IPS-18a (cell line): ENCODE measurements at regions not wholly inside any gene's neighbourhood (a gene's known extent, or its start where the extent isn't known, plus 50 kb on each side); places are given as distances from the start of the nearest gene placed in this dataset.
"Not testable (repeated sequence)": the region's sequence is repeated elsewhere in the genome, so short reads cannot be mapped to it uniquely, and the experiment has no call there.

Experiments
- H3K27ac ChIP-seq: one replicate; pipeline ENCODE4 v1.5.1; 2013; ENCODE audit warnings: low read length
- H3K27me3 ChIP-seq: one replicate; pipeline ENCODE4 v1.6.1; 2013; ENCODE audit warnings: mild to moderate bottlenecking, low read length; ENCODE audit not compliant: control insufficient read depth, insufficient read depth
- H3K36me3 ChIP-seq: one replicate; pipeline ENCODE4 v1.6.1; 2013; ENCODE audit warnings: low read depth, low read length; ENCODE audit not compliant: control insufficient read depth
- H3K4me1 ChIP-seq: one replicate; pipeline ENCODE4 v1.6.1; 2013; ENCODE audit warnings: low read depth, low read length; ENCODE audit not compliant: control insufficient read depth
- H3K4me3 ChIP-seq: one replicate; pipeline ENCODE4 v1.5.1; 2013; ENCODE audit warnings: low read length
- H3K9ac ChIP-seq: one replicate; pipeline ENCODE4 v1.6.1; 2013; ENCODE audit warnings: mild to moderate bottlenecking, low read length, moderate library complexity
- H3K9me3 ChIP-seq: one replicate; pipeline ENCODE4 v1.6.1; 2013; ENCODE audit warnings: low read depth, low read length; ENCODE audit not compliant: control insufficient read depth

GRCh38 chr1:70720109-70720508, 309.0 kb downstream of the CTH start:
- Histone ChIP-seq H3K9me3 (no peaks in the 10 kb centered on the region), H3K4me1 (no peaks in the 10 kb centered on the region), H3K27ac (no peak overlapping the region), H3K27me3 (no peaks in the 10 kb centered on the region), H3K4me3 (no peak overlapping the region), H3K9ac (no peak overlapping the region), H3K36me3 (no peaks in the 10 kb centered on the region)

- Histone ChIP-seq H3K27me3 (no peaks in the 10 kb centered on the region), H3K27ac (no peak overlapping the region), H3K4me3 (no peak overlapping the region), H3K36me3 (no peaks in the 10 kb centered on the region), H3K9ac (no peak overlapping the region), H3K9me3 (no peaks in the 10 kb centered on the region), H3K4me1 (no peaks in the 10 kb centered on the region)
These were observed 309.5 kb downstream of the CTH start for GRCh38 chr1:70720521-70720920.

GRCh38 chr1:70727886-70728489, 316.9 kb downstream of the CTH start:
- Histone ChIP-seq H3K36me3 (no peaks in the 10 kb centered on the region), H3K9me3 (no peaks in the 10 kb centered on the region), H3K27ac (no peak overlapping the region), H3K27me3 (no peaks in the 10 kb centered on the region), H3K9ac (no peak overlapping the region), H3K4me3 (no peak overlapping the region), H3K4me1 (peaks cover 5% of the 10 kb centered on the region)

GRCh38 chr1:70736518-70736917, 311.1 kb downstream of the PTGER3 start:
- not testable (repeated sequence) for H3K36me3 ChIP-seq, H3K9me3 ChIP-seq, H3K27ac ChIP-seq, H3K4me1 ChIP-seq, H3K9ac ChIP-seq, H3K27me3 ChIP-seq, H3K4me3 ChIP-seq

- Histone ChIP-seq H3K36me3 (no peaks in the 10 kb centered on the region), H3K4me3 (no peak overlapping the region), H3K4me1 (no peaks in the 10 kb centered on the region), H3K27me3 (no peaks in the 10 kb centered on the region), H3K9me3 (peaks cover 4% of the 10 kb centered on the region), H3K27ac (no peak overlapping the region), H3K9ac (no peak overlapping the region)
These were observed 310.5 kb downstream of the PTGER3 start for GRCh38 chr1:70737125-70737524.

- Histone ChIP-seq H3K9me3 (peaks cover 4% of the 10 kb centered on the region), H3K27me3 (no peaks in the 10 kb centered on the region), H3K4me1 (no peaks in the 10 kb centered on the region), H3K9ac (no peak overlapping the region), H3K27ac (no peak overlapping the region), H3K4me3 (no peak overlapping the region), H3K36me3 (no peaks in the 10 kb centered on the region)
These were observed 309.0 kb downstream of the PTGER3 start for GRCh38 chr1:70738624-70739023.

- Histone ChIP-seq H3K27me3 (no peaks in the 10 kb centered on the region), H3K36me3 (no peaks in the 10 kb centered on the region), H3K4me3 (no peak overlapping the region), H3K4me1 (no peaks in the 10 kb centered on the region), H3K9me3 (peaks cover 10% of the 10 kb centered on the region), H3K27ac (no peak overlapping the region), H3K9ac (no peak overlapping the region)
These were observed 302.4 kb downstream of the PTGER3 start for GRCh38 chr1:70745199-70745598.

GRCh38 chr1:70746062-70746461, 301.6 kb downstream of the PTGER3 start:
- not testable (repeated sequence) for H3K36me3 ChIP-seq

GRCh38 chr1:70747123-70747522, 300.5 kb downstream of the PTGER3 start:
- H3K4me3 ChIP-seq, H3K4me1 ChIP-seq, H3K9me3 ChIP-seq, H3K27ac ChIP-seq, H3K9ac ChIP-seq, H3K27me3 ChIP-seq, H3K36me3 ChIP-seq: not testable (repeated sequence)

More at GRCh38 chr1:70746062-70746461, 301.6 kb downstream of the PTGER3 start:
- not testable (repeated sequence) for H3K9ac ChIP-seq, H3K4me1 ChIP-seq, H3K27ac ChIP-seq, H3K27me3 ChIP-seq, H3K9me3 ChIP-seq, H3K4me3 ChIP-seq

- not testable (repeated sequence) for H3K9ac ChIP-seq, H3K9me3 ChIP-seq, H3K4me1 ChIP-seq, H3K36me3 ChIP-seq, H3K27me3 ChIP-seq, H3K4me3 ChIP-seq, H3K27ac ChIP-seq
These were observed 295.8 kb downstream of the PTGER3 start for GRCh38 chr1:70751676-70752287.

- Histone ChIP-seq H3K9me3 (no peaks in the 10 kb centered on the region), H3K27me3 (no peaks in the 10 kb centered on the region), H3K9ac (no peak overlapping the region), H3K4me1 (no peaks in the 10 kb centered on the region), H3K4me3 (no peak overlapping the region), H3K27ac (no peak overlapping the region), H3K36me3 (no peaks in the 10 kb centered on the region)
These were observed 292.9 kb downstream of the PTGER3 start for GRCh38 chr1:70754701-70755100.

- Histone ChIP-seq H3K4me3 (no peak overlapping the region), H3K9ac (no peak overlapping the region), H3K27ac (no peak overlapping the region), H3K36me3 (no peaks in the 10 kb centered on the region), H3K27me3 (no peaks in the 10 kb centered on the region), H3K4me1 (no peaks in the 10 kb centered on the region), H3K9me3 (no peaks in the 10 kb centered on the region)
These were observed 287.5 kb downstream of the PTGER3 start for GRCh38 chr1:70760154-70760553.
